GM12874 (cell line): ENCODE measurements at regions not wholly inside any gene's neighbourhood (a gene's known extent, or its start where the extent isn't known, plus 50 kb on each side); places are given as distances from the start of the nearest gene placed in this dataset.

Source experiments
- CTCF ChIP-seq: IDR thresholded peaks from 2 replicates; pipeline ENCODE4 v1.5.1; 2011; ENCODE audit warnings: low read depth, mild to moderate bottlenecking, control low read depth, low read length, moderate library complexity; ENCODE audit not compliant: insufficient read depth

GRCh38 chr9:106758911-106759310 lies 104.1 kb upstream of the ZNF462 start:
- no peak for TF ChIP-seq CTCF

GRCh38 chr9:106761493-106761892 lies 101.5 kb upstream of the ZNF462 start:
- no peak for TF ChIP-seq CTCF

GRCh38 chr9:106766616-106767015 lies 96.3 kb upstream of the ZNF462 start:
- TF ChIP-seq CTCF = no peak

GRCh38 chr9:106769331-106769730 lies 93.6 kb upstream of the ZNF462 start:
- no peak for TF ChIP-seq CTCF

GRCh38 chr9:106771608-106772007 lies 91.4 kb upstream of the ZNF462 start:
- no peak for TF ChIP-seq CTCF

GRCh38 chr9:106772523-106773290 lies 90.3 kb upstream of the ZNF462 start:
- no peak for TF ChIP-seq CTCF

- no peak for TF ChIP-seq CTCF
Observed at GRCh38 chr9:106773750-106774149, 89.2 kb upstream of the ZNF462 start.
